HT-29 (cell line): ENCODE measurements at regions not wholly inside any gene's neighbourhood (a gene's known extent, or its start where the extent isn't known, plus 50 kb on each side); places are given as distances from the start of the nearest gene placed in this dataset.

Experiments used
- DNase-seq: peaks from one replicate; pipeline ENCODE4 v3.0.0-alpha.2; 2015; ENCODE audit warnings: low spot score

- no peak for DNase-seq
These were observed 100.6 kb upstream of the CNTNAP4 start for GRCh38 chr16:76176616-76177015.

GRCh38 chr16:76182041-76182635, 95.1 kb upstream of the CNTNAP4 start:
- no peak for DNase-seq

- DNase-seq = no peak
These were observed 93.6 kb upstream of the CNTNAP4 start for GRCh38 chr16:76183647-76184046.

GRCh38 chr16:76190057-76190456, 87.1 kb upstream of the CNTNAP4 start:
- no peak for DNase-seq

DNA sequence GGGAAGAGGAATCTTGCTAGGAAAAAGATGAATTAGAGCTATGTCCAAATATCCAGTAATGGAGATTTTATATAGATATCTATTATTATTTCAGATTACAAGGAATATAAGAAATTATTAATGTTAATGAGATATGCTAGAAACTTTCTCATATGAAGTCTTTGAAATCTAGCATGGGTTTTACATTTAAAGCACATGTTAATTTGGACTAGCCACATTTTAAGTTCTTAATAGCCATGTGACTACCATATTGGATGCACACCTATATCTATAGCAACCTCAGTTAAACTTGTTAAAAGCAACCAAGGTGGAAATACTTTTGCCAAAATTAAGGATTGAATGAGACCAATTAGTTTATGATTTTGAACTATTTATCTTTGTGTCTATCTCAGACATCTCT, 86.7 kb upstream of the CNTNAP4 start:
- no peak for DNase-seq

- no peak for DNase-seq
These were observed 83.1 kb upstream of the CNTNAP4 start for GRCh38 chr16:76193906-76194615.

- no peak for DNase-seq
These were observed 82.6 kb upstream of the CNTNAP4 start for GRCh38 chr16:76194616-76195015.

GRCh38 chr16:76195056-76195455, 82.1 kb upstream of the CNTNAP4 start:
- no peak for DNase-seq

DNA sequence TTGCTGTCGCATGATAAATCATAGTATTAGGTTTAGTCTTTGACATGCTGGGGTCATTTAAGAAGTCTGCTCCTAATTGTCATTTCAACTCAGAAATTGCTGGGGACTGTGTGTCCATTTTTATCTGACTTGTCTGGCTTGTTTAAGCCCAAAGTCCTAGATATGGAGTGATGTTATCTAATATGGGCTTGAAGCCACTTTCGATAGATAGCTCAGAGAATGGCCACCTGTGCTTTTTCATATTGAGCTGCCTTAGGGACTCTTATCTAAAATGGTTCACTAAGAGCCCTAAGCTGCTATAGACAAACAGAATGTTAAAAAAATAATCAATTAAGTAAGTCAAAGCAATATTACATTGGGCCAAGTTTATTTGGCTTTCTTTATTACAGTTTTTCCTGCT, 81.6 kb upstream of the CNTNAP4 start:
- DNase-seq = no peak

DNA sequence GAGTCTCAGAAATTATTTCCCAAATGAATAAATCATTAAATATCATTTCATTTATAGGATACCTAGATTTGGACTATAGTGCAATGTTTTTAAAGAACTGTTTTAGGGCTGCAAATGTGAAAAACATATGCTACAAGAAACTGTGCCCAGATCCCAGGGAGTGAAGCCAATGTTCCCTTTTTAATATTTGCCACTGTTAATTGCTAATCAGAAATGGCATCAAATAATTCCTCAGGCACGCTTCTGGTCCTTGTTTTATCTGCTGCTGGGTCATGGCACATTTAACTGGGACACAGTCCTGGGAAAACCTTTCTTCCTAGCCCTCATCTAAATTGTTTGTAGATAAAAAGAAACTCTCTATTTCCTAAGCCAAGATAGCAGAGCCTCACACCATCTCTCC, 79.3 kb upstream of the CNTNAP4 start:
- no peak for DNase-seq

DNA sequence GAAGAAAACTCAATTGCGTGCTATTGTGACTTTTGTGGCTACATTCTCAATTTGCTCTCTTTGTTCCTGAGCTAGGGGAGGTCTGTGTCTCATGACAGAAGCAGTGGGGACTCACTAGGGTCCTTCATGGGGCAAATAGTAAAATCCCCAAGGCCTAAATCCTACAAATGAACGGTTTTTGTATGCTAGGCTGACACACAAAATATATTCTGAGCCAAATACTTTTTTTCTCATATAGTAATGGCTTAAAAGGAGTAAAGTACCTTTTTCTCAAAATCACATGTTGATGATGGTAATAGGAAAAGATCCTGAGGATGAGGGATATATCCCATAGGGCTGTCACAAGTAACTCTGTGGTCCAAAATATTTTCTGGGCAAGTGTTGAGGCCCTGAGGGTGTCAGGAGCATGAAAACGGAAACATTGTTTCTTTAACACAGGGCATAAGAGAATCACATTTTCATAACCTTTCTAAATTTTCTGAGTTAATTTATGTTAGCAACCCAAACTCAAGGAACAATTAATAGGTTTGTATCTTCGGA, 77.5 kb upstream of the CNTNAP4 start:
- no peak for DNase-seq

GRCh38 chr16:76201385-76201784, 75.8 kb upstream of the CNTNAP4 start:
- DNase-seq = no peak

DNA sequence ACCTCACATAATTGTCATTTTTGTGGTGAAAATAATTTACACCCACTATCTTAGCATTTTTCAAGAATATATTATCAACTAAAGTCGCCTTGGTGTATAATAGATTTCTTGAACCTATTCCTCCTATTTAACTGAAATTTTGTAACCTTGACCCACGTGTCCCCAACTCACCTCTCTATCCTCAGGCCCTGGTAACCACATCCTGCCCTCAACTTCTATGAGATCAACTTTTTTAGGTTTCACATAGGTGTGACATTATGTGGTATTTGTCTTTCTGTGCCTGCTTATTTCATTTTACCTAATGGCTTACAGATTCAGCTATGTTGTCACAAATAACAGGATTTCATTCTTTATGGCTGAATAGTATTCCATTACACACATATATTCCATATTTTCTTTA, 73.0 kb upstream of the CNTNAP4 start:
- DNase-seq = no peak

- no peak for DNase-seq
These were observed 69.9 kb upstream of the CNTNAP4 start for GRCh38 chr16:76207270-76207669.

- no peak for DNase-seq
These were observed 67.0 kb upstream of the CNTNAP4 start for GRCh38 chr16:76210157-76210556.

- no peak for DNase-seq
These were observed 63.3 kb upstream of the CNTNAP4 start for GRCh38 chr16:76213860-76214259.

DNA sequence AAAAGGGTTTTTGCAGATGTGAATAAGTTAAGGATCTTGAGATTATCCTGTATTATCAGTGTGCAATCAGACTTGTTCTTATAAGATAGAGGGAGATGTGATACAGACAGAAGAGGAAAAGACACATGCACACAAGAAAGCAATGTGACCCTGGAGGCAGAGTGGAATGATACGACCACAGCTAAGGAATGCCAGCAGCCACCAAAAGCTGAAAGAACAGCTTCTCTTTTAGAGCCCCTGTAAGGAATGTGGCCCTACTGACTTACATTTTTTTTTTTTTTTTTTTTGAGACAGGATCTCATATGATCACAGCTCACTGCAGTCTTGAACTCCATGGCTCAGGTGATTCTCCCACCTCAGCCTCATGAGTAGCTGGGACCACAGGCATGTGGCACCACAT, 62.3 kb upstream of the CNTNAP4 start:
- DNase-seq = no peak

DNA sequence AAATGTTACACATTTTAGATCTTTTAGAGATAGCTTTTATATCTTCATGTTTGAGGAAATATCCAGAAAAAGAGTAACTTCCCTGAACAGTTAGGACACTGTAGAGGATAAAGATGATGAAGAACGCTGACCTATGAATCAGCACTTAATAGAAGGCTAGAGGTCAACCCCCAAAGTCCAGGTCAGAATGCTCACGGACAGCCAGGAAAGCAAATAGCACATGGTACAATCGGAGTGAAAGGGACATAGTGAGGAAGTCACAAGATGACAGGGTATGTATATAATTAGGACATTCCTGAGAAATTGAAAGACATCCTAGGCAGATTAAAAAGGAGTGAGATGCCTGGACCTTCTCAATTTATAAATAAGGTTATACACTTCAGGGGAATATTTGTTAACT, 55.1 kb upstream of the CNTNAP4 start:
- DNase-seq = no peak

- no peak for DNase-seq
These were observed 54.3 kb upstream of the CNTNAP4 start for GRCh38 chr16:76222853-76223252.

- no peak for DNase-seq
These were observed 51.2 kb upstream of the CNTNAP4 start for GRCh38 chr16:76226011-76226410.

DNA sequence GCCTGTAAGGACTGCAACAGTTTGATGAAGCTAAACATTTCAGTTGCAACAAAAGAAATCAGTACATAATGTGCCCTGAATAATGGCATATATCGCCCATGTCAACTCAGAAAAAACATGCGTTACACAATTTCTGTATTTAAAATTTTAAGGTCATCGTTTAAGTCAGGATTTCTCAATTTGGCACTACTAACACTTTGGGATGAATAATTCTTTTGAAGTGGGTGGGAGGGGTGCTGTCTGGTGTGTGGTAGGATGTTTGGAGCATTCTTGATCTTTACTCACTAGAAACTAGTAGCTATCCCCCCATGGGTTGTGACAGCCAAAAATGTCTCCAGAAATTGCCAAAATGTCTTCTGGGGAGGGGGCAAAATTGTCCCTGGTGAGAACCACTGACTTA, 50.7 kb upstream of the CNTNAP4 start:
- DNase-seq = no peak
